Daoy (cell line): ENCODE measurements at regions not wholly inside any gene's neighbourhood (a gene's known extent, or its start where the extent isn't known, plus 50 kb on each side); places are given as distances from the start of the nearest gene placed in this dataset.
"Not testable (repeated sequence)": the region's sequence is repeated elsewhere in the genome, so short reads cannot be mapped to it uniquely, and the experiment has no call there.

Experiments
- DNase-seq: peaks from one replicate; pipeline ENCODE4 v3.0.0-alpha.2; 2015; ENCODE audit warnings: low read depth

GRCh38 chr13:24563087-24563486, 50.5 kb upstream of the PARP4 start:
- no peak for DNase-seq

GRCh38 chr13:24563971-24564370, 51.4 kb upstream of the PARP4 start:
- not testable (repeated sequence) for DNase-seq

DNA sequence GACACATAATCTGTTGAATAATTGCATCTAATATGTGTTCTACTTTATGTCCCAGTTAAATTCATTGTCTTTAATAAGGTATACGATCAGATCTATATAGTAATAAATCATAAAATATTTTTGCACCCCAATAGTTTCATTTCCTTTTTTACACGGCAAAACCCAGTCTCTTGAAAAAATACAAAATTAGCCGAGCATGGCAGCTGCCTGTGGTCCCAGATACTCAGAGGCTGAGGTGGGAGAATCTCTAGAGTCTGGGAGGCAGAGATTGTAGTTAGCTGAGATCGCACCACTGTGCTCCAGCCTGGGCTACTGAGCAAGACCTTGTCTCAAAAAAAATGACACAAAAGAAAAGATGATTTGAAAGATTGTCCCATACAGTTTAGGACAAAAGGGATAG, 52.3 kb upstream of the PARP4 start:
- DNase-seq, result no peak

- peak; percentile 8 for DNase-seq
Measured at GRCh38 chr13:24567593-24567992, 55.0 kb upstream of the PARP4 start.

- DNase-seq, result no peak
Measured at GRCh38 chr13:24574847-24575246, 62.3 kb upstream of the PARP4 start.

- peak; percentile 5 for DNase-seq
Measured at GRCh38 chr13:24580315-24580714, 67.7 kb upstream of the PARP4 start.

GRCh38 chr13:24581578-24581977, 69.0 kb upstream of the PARP4 start:
- DNase-seq, result not testable (repeated sequence)

DNA sequence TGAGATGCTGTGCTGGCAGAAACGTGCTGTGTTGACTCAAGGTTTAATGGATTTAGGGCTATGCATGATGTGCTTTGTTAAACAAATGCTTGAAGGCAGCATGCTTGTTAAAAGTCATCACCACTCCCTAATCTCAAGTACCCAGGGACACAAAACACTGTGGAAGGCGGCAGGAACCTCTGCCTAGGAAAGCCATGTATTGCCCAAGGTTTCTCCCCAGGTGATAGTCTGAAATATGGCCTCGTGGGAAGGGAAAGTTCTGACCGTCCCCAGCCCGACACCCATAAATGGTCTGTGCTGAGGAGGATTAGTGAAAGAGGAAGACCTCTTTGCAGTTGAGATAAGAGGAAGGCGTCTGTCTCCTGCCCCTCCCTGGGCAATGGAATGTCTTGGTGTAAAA, 79.1 kb upstream of the PARP4 start:
- not testable (repeated sequence) for DNase-seq

DNA sequence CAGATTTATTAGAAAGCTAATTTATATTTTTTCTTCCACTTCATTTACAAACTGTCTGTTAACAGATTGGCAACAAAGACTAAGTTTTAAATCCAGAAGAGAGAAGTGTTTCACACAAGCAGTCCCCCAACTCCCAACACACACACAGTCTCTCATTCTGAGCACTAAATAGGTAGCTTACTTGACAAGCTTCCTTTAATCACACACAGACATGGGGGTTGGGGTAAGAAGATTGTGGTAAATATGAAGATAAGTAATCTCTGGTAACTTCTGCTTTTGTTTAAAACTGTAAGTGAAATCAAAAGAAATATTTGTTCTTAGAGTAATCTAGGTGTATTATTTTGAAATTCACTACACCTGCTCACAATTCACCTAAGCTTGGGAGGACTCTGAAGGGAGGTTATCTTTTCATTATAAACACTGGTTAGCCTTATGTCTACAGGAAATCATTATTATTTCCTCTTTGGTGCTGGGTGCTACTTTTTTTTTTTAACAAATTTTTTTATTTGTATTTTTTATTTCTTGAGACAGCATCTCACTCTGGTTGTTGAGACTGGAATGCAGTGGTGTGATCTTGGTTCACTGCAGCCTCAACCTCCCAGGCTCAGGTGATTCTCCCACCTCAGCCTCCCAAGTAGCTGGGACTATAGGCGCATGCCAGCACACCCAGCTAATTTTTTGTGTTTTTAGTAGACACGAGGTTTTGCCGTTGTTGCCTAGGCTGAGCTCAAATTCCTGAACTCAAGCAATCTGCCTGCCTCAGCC, 82.1 kb upstream of the ATP12A start:
- not testable (repeated sequence) for DNase-seq

GRCh38 chr13:24599019-24599791, 81.0 kb upstream of the ATP12A start:
- DNase-seq, result not testable (repeated sequence)

GRCh38 chr13:24605923-24606372, 74.3 kb upstream of the ATP12A start:
- DNase-seq, result peak; percentile 32

GRCh38 chr13:24606486-24607170, 73.6 kb upstream of the ATP12A start:
- DNase-seq, result no peak

GRCh38 chr13:24610956-24611355, 69.3 kb upstream of the ATP12A start:
- DNase-seq, result no peak

DNA sequence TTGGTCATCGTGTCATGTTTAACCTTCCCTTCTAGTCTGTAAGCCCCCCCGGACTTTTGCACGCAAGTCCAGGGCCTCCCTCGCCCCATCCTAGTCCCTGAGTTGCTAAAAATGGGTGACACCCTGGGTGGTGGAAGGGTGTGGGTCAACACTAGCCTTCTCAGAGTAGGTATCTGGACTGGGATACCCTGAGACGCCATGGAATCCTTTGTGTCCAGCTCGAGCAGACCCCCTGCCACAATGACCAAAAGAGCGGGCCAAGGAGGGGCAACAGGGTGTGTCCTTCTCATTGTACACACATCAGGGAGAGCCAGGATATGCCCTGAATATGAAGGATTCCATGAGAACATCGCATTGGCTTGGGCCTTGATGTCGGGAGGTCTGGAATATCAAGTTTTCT, 67.5 kb upstream of the ATP12A start:
- no peak for DNase-seq

DNA sequence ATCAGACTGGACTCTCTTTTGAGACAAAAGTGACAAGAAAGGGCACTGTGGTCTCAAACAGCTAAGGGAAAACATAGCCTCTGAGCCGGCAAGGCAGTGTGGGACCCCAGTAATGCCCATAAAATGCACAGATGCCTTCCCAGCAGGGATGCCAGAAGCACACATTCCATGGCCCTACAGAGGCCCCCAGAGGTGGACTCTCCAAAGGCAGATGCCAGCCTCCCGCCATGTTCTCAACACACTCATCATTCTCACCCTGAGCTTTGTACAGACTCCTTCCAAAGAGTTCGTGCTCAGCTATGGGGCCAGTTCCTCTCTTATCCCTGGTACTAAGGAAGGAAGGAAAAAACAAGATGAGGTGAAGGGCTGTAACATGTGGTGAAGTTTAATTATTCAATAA, 67.1 kb upstream of the ATP12A start:
- DNase-seq, result no peak

GRCh38 chr13:24613755-24614154, 66.5 kb upstream of the ATP12A start:
- no peak for DNase-seq

DNA sequence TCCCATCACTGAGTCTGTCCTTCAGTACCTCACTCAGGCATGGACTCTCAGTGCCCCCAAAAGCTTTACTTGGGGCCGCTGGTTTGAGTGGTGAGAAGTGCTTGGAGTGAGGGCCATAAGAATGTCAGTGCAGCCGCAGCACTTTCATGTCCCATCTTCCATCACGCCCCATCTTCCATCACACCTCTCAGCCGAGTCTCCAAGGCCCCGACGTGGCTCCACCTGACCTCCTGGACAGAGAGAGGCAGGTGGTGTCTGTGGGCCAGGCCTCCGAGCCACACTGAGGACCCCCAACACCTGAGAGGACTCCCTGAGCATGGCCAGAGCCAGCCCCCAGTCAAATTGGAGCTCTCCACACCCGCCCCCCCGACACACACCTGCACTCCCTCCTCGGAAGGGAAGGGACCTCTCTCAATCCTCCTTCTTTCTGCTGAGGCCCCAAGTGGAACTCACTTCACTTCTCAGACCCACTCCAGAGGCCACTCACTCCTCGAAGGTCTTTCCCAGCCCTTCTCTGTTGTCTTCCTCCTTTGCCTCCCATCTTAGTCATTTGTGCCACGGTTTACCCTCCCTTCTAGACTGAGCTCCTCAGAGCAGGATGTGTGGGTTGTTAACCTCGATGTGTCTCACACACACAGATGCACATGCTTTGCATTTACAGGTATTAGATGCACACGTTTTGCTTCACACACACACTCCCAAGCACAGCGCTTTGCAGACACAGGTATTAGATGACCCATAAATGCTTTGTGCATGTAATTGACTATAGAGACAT, 65.7 kb upstream of the ATP12A start:
- DNase-seq, result no peak

- DNase-seq, result no peak
Measured at GRCh38 chr13:24615114-24615513, 65.1 kb upstream of the ATP12A start.

DNA sequence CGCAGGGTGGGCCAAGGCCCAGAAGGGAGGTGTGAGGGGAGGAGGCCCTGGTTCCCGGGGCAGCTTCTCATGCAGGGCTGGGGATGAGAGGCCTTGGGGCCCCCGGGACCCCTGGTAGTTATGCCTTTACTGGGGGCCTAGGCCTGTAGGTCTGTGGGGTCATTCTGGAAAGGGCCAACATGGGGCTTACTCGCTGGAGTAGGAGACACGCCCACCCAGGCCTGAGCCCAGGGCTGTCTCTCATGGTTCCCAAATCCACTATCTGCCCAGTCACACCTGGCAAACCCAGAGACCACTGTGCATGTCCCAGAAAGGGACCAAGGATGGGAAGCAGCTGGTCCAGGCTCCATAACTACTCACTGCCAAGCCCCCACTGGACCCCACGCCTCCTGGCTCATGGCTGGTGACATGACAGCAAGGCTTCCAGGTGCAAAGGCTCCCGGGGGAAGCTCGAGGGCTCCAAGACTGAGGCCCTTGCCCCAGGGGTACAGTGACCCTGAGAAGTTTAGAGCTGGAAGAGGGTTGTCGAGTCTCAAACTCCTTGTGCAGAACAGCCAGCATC, 64.2 kb upstream of the ATP12A start:
- no peak for DNase-seq

- no peak for DNase-seq
Measured at GRCh38 chr13:24616514-24616913, 63.7 kb upstream of the ATP12A start.

GRCh38 chr13:24617256-24618010, 62.8 kb upstream of the ATP12A start:
- DNase-seq, result no peak
